Muscle layer of duodenum (tissue), 2 donors: ENCODE measurements at regions not wholly inside any gene's neighbourhood (a gene's known extent, or its start where the extent isn't known, plus 50 kb on each side); places are given as distances from the start of the nearest gene placed in this dataset.
"Not testable (repeated sequence)": the region's sequence is repeated elsewhere in the genome, so short reads cannot be mapped to it uniquely, and the experiment has no call there.

Source experiments
- H3K27ac ChIP-seq: one replicate; pipeline ENCODE4 v1.7.0; 2013; ENCODE audit warnings: mild to moderate bottlenecking, low read length
- H3K27me3 ChIP-seq: one replicate; pipeline ENCODE4 v1.7.0; 2013; ENCODE audit warnings: low read depth, mild to moderate bottlenecking, control low read depth, low read length
- H3K36me3 ChIP-seq, 2 donors: one replicate each; pipeline ENCODE4 v1.7.0; 2013; ENCODE audit warnings: low read length in 2 of 2, control low read depth in 1 of 2, mild to moderate bottlenecking in 1 of 2; ENCODE audit not compliant: insufficient read depth in 2 of 2, control insufficient read depth in 1 of 2
- H3K4me1 ChIP-seq, 2 donors: one replicate each; pipeline ENCODE4 v1.7.0; 2013; ENCODE audit warnings: low read length in 2 of 2, mild to moderate bottlenecking in 2 of 2, control low read depth in 1 of 2, moderate library complexity in 1 of 2; ENCODE audit not compliant: insufficient read depth in 2 of 2, control insufficient read depth in 1 of 2
- H3K4me3 ChIP-seq, 2 donors: one replicate each; pipeline ENCODE4 v1.7.0; 2013; ENCODE audit warnings: low read length in 2 of 2, low read depth in 1 of 2, mild to moderate bottlenecking in 1 of 2
- H3K9me3 ChIP-seq, 2 donors: one replicate each; pipeline ENCODE4 v1.7.0; 2013; ENCODE audit warnings: low read length in 2 of 2, control low read depth in 1 of 2, mild to moderate bottlenecking in 1 of 2; ENCODE audit not compliant: control insufficient read depth in 1 of 2
- donor health status: healthy.

- Histone ChIP-seq H3K27me3 (no peaks in the 10 kb centered on the region), H3K36me3 (no peaks in the 10 kb centered on the region), H3K9me3 (no peaks in the 10 kb centered on the region), H3K27ac (no peak overlapping the region), H3K4me3 (no peak overlapping the region), H3K4me1 (peaks cover 0 to 7% of the 10 kb centered on the region in 2 donors)
These were observed 184.5 kb upstream of the KAZN start for GRCh38 chr1:14413819-14414490.

GRCh38 chr1:14415396-14415795 is 183.1 kb upstream of the KAZN start:
- no peaks in the 10 kb centered on the region for H3K36me3 ChIP-seq
- H3K4me1 ChIP-seq, result peaks cover 0 to 7% of the 10 kb centered on the region in 2 donors
- no peaks in the 10 kb centered on the region for H3K9me3 ChIP-seq
- no peaks in the 10 kb centered on the region for H3K27me3 ChIP-seq
- no peak overlapping the region for H3K4me3 ChIP-seq
- no peak overlapping the region for H3K27ac ChIP-seq

- not testable (repeated sequence) for H3K27ac ChIP-seq, H3K4me1 ChIP-seq, H3K36me3 ChIP-seq, H3K27me3 ChIP-seq, H3K4me3 ChIP-seq, H3K9me3 ChIP-seq
These were observed 178.7 kb upstream of the KAZN start for GRCh38 chr1:14419778-14420218.

GRCh38 chr1:14420686-14421085 is 177.8 kb upstream of the KAZN start:
- Histone ChIP-seq H3K27me3 (no peaks in the 10 kb centered on the region), H3K27ac (no peak overlapping the region), H3K4me3 (no peak overlapping the region), H3K9me3 (no peaks in the 10 kb centered on the region), H3K36me3 (no peaks in the 10 kb centered on the region), H3K4me1 (no peaks in the 10 kb centered on the region)

- Histone ChIP-seq H3K36me3 (no peaks in the 10 kb centered on the region), H3K27ac (no peak overlapping the region), H3K4me1 (no peaks in the 10 kb centered on the region), H3K27me3 (no peaks in the 10 kb centered on the region), H3K4me3 (no peak overlapping the region), H3K9me3 (no peaks in the 10 kb centered on the region)
These were observed 177.0 kb upstream of the KAZN start for GRCh38 chr1:14421295-14421976.

- no peaks in the 10 kb centered on the region for H3K27me3 ChIP-seq
- no peak overlapping the region for H3K27ac ChIP-seq
- H3K9me3 ChIP-seq, result no peaks in the 10 kb centered on the region
- H3K4me3 ChIP-seq, result no peak overlapping the region
- H3K4me1 ChIP-seq, result no peaks in the 10 kb centered on the region
- H3K36me3 ChIP-seq, result no peaks in the 10 kb centered on the region
These were observed 176.4 kb upstream of the KAZN start for GRCh38 chr1:14421977-14422609.

GRCh38 chr1:14424325-14425002 is 174.0 kb upstream of the KAZN start:
- no peaks in the 10 kb centered on the region for H3K9me3 ChIP-seq
- H3K36me3 ChIP-seq, result no peaks in the 10 kb centered on the region
- H3K4me1 ChIP-seq, result no peaks in the 10 kb centered on the region
- no peak overlapping the region for H3K4me3 ChIP-seq
- H3K27ac ChIP-seq, result no peak overlapping the region
- no peaks in the 10 kb centered on the region for H3K27me3 ChIP-seq

- H3K36me3 ChIP-seq, result no peaks in the 10 kb centered on the region
- no peak overlapping the region for H3K4me3 ChIP-seq
- no peaks in the 10 kb centered on the region for H3K9me3 ChIP-seq
- H3K27me3 ChIP-seq, result no peaks in the 10 kb centered on the region
- H3K27ac ChIP-seq, result no peak overlapping the region
- H3K4me1 ChIP-seq, result no peaks in the 10 kb centered on the region
These were observed 171.6 kb upstream of the KAZN start for GRCh38 chr1:14426854-14427253.

GRCh38 chr1:14429577-14429976 is 168.9 kb upstream of the KAZN start:
- no peak overlapping the region for H3K27ac ChIP-seq
- no peak overlapping the region for H3K4me3 ChIP-seq
- no peaks in the 10 kb centered on the region for H3K4me1 ChIP-seq
- peaks cover 3% of the 10 kb centered on the region for H3K27me3 ChIP-seq
- H3K36me3 ChIP-seq, result no peaks in the 10 kb centered on the region
- H3K9me3 ChIP-seq, result no peaks in the 10 kb centered on the region

GRCh38 chr1:14432728-14433127 is 165.8 kb upstream of the KAZN start:
- H3K27ac ChIP-seq, H3K36me3 ChIP-seq: not testable (repeated sequence)

GRCh38 chr1:14435368-14436023 is 163.0 kb upstream of the KAZN start:
- Histone ChIP-seq H3K4me1 (no peaks in the 10 kb centered on the region), H3K9me3 (no peaks in the 10 kb centered on the region), H3K4me3 (no peak overlapping the region), H3K27me3 (peaks cover 3% of the 10 kb centered on the region), H3K36me3 (no peaks in the 10 kb centered on the region), H3K27ac (no peak overlapping the region)

More at GRCh38 chr1:14432728-14433127, 165.8 kb upstream of the KAZN start:
- not testable (repeated sequence) for H3K4me1 ChIP-seq, H3K9me3 ChIP-seq, H3K4me3 ChIP-seq, H3K27me3 ChIP-seq
